ENCODE measurements at regions not wholly inside any gene's neighbourhood (a gene's known extent, or its start where the extent isn't known, plus 50 kb on each side); places are given as distances from the start of the nearest gene placed in this dataset.

DNA sequence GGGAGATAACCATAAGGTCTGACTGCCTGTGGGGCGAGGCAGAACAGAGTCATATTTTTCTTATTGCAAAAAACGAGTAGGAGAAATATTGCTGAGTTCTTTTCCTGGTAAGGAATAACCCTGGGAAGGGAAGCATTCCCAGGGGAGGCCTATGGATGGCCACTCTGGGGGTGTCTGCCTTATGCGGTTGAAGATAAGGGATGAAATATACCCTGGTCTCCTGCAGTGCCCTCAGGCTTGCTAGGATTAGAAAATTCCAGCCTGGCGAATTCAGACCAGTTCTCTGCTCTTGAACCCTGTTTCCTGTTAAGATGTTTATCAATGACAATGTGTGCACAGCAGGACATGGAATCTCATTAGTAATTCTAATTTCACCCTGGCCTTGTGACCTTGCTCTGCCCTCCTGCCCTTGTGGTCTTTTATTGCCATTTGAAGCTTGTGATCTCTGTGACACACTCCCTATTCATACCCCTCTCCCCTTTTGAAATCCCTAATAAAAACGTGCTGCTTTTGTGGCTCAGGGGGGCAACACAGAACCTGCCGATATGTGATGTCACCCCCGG, 491.1 kb upstream of the EYS start:
- Histone ChIP-seq H4K91ac (ENCODE audit: low read depth, low read length, poor library complexity) (no peak overlapping the region), H2BK120ac (ENCODE audit: low read depth, low read length) (no peak overlapping the region), H2BK5ac (ENCODE audit: low read length) (no peak overlapping the region), H3K23ac (ENCODE audit: low read depth, low read length, poor library complexity) (no peak overlapping the region), H3K14ac (ENCODE audit: low read length) (no peak overlapping the region), H3K27ac (replicated peaks; ENCODE audit: low read length) (no peak overlapping the region), H4K8ac (ENCODE audit: low read depth, low read length) (no peak overlapping the region), H3K4me2 (ENCODE audit: insufficient read depth, low read length, poor library complexity, severe bottlenecking) (no peak overlapping the region), H2AFZ (ENCODE audit: low read length) (no peak overlapping the region), H2AK5ac (ENCODE audit: low read depth, low read length) (no peak overlapping the region), H3K4ac (ENCODE audit: low read length) (no peak overlapping the region), H3K4me3 (ENCODE audit: low read length in 2 of 2) (no peak overlapping the region), H3K4me1 (ENCODE audit: control insufficient read depth in 2 of 2, insufficient read depth in 1 of 2, low read depth in 1 of 2, low read length in 2 of 2) (peaks cover 0 to 13% of the 10 kb centered on the region in 2 donors), H2BK15ac (ENCODE audit: low read length) (no peak overlapping the region), H3K9ac (ENCODE audit: low read depth, low read length, poor library complexity) (no peak overlapping the region), H3K79me1 (ENCODE audit: low read depth, low read length) (no peaks in the 10 kb centered on the region), H3K9me3 (replicated peaks in 1 of 2; ENCODE audit: control insufficient read depth in 2 of 2, insufficient read depth in 1 of 2, low read depth in 1 of 2, low read length in 2 of 2) (peaks cover 0 to 20% of the 10 kb centered on the region in 2 donors), H2BK12ac (ENCODE audit: low read length) (no peak overlapping the region), H3K18ac (ENCODE audit: low read length) (no peak overlapping the region), H3K36me3 (replicated peaks in 1 of 2; ENCODE audit: control insufficient read depth in 2 of 2, insufficient read depth in 2 of 2, low read length in 2 of 2) (no peaks in the 10 kb centered on the region), H3K27me3 (ENCODE audit: control insufficient read depth in 3 of 3, insufficient read depth in 3 of 3, low read depth in 1 of 3, low read length in 3 of 3) (no peaks in the 10 kb centered on the region)
- DNase-seq (ENCODE audit: low spot score) = no peak
- WGBS, 2 donors (ENCODE audit: extremely low coverage in 2 of 2, insufficient read length in 2 of 2, insufficient replicate concordance in 1 of 2) = no CpG with 5 or more reads among the region's 7 CpGs

GRCh38 chr6:66190858-66191257, 483.8 kb upstream of the EYS start:
- Histone ChIP-seq H3K36me3 (replicated peaks in 1 of 2; ENCODE audit: control insufficient read depth in 2 of 2, insufficient read depth in 2 of 2, low read length in 2 of 2) (no peaks in the 10 kb centered on the region), H3K4me1 (ENCODE audit: control insufficient read depth in 2 of 2, insufficient read depth in 1 of 2, low read depth in 1 of 2, low read length in 2 of 2) (peaks cover 3 to 6% of the 10 kb centered on the region in 2 donors), H3K4ac (ENCODE audit: low read length) (no peak overlapping the region), H3K9me3 (replicated peaks in 1 of 2; ENCODE audit: control insufficient read depth in 2 of 2, insufficient read depth in 1 of 2, low read depth in 1 of 2, low read length in 2 of 2) (peaks cover 1 to 24% of the 10 kb centered on the region in 2 donors), H2BK12ac (ENCODE audit: low read length) (no peak overlapping the region), H4K91ac (ENCODE audit: low read depth, low read length, poor library complexity) (no peak overlapping the region), H3K9ac (ENCODE audit: low read depth, low read length, poor library complexity) (no peak overlapping the region), H3K4me3 (ENCODE audit: low read length in 2 of 2) (no peak overlapping the region), H3K14ac (ENCODE audit: low read length) (no peak overlapping the region), H2AFZ (ENCODE audit: low read length) (no peak overlapping the region), H3K18ac (ENCODE audit: low read length) (no peak overlapping the region), H2AK5ac (ENCODE audit: low read depth, low read length) (no peak overlapping the region), H3K79me1 (ENCODE audit: low read depth, low read length) (no peaks in the 10 kb centered on the region), H4K8ac (ENCODE audit: low read depth, low read length) (no peak overlapping the region), H2BK5ac (ENCODE audit: low read length) (no peak overlapping the region), H2BK15ac (ENCODE audit: low read length) (no peak overlapping the region), H3K23ac (ENCODE audit: low read depth, low read length, poor library complexity) (no peak overlapping the region), H3K27ac (replicated peaks; ENCODE audit: low read length) (no peak overlapping the region), H3K27me3 (ENCODE audit: control insufficient read depth in 3 of 3, insufficient read depth in 3 of 3, low read depth in 1 of 3, low read length in 3 of 3) (no peaks in the 10 kb centered on the region), H3K4me2 (ENCODE audit: insufficient read depth, low read length, poor library complexity, severe bottlenecking) (no peak overlapping the region), H2BK120ac (ENCODE audit: low read depth, low read length) (no peak overlapping the region)
- DNase-seq (ENCODE audit: low spot score) = no peak
- WGBS, 2 donors (ENCODE audit: extremely low coverage in 2 of 2, insufficient read length in 2 of 2, insufficient replicate concordance in 1 of 2) = no CpG with 5 or more reads among the region's 5 CpGs

DNA sequence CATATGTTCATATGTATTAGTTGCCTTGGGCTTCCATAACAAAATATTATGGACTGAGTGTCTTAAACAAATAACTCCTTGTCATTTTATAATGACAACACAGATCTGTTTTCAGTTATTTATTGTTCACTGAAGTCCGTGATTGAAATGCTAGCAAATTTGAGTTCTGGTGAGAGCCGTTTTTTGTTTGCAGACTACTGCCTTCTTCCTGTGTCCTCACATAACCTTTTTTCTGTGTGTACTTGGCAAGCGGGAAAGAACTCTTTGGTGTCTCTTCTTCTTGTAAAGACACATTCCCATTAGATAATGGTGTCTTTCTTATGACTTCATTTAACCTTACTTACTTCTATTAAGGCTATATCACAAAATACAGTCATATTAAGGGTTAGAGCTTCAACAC, 482.9 kb upstream of the EYS start:
- Histone ChIP-seq H2BK120ac (ENCODE audit: low read depth, low read length) (no peak overlapping the region), H3K27ac (replicated peaks; ENCODE audit: low read length) (no peak overlapping the region), H3K4me1 (ENCODE audit: control insufficient read depth in 2 of 2, insufficient read depth in 1 of 2, low read depth in 1 of 2, low read length in 2 of 2) (peaks cover 3 to 6% of the 10 kb centered on the region in 2 donors), H2AK5ac (ENCODE audit: low read depth, low read length) (no peak overlapping the region), H3K79me1 (ENCODE audit: low read depth, low read length) (no peaks in the 10 kb centered on the region), H3K14ac (ENCODE audit: low read length) (no peak overlapping the region), H2BK15ac (ENCODE audit: low read length) (no peak overlapping the region), H3K9me3 (replicated peaks in 1 of 2; ENCODE audit: control insufficient read depth in 2 of 2, insufficient read depth in 1 of 2, low read depth in 1 of 2, low read length in 2 of 2) (peaks cover 1 to 21% of the 10 kb centered on the region in 2 donors), H4K91ac (ENCODE audit: low read depth, low read length, poor library complexity) (no peak overlapping the region), H3K4me2 (ENCODE audit: insufficient read depth, low read length, poor library complexity, severe bottlenecking) (no peak overlapping the region), H3K27me3 (ENCODE audit: control insufficient read depth in 3 of 3, insufficient read depth in 3 of 3, low read depth in 1 of 3, low read length in 3 of 3) (no peaks in the 10 kb centered on the region), H3K4ac (ENCODE audit: low read length) (no peak overlapping the region), H3K36me3 (replicated peaks in 1 of 2; ENCODE audit: control insufficient read depth in 2 of 2, insufficient read depth in 2 of 2, low read length in 2 of 2) (no peaks in the 10 kb centered on the region), H3K23ac (ENCODE audit: low read depth, low read length, poor library complexity) (no peak overlapping the region), H4K8ac (ENCODE audit: low read depth, low read length) (no peak overlapping the region), H2AFZ (ENCODE audit: low read length) (no peak overlapping the region), H2BK5ac (ENCODE audit: low read length) (no peak overlapping the region), H3K18ac (ENCODE audit: low read length) (no peak overlapping the region), H3K9ac (ENCODE audit: low read depth, low read length, poor library complexity) (no peak overlapping the region), H3K4me3 (ENCODE audit: low read length in 2 of 2) (no peak overlapping the region), H2BK12ac (ENCODE audit: low read length) (no peak overlapping the region)
- DNase-seq (ENCODE audit: low spot score) = no peak
- no CpG with 5 or more reads among the region's 3 CpGs for WGBS, 2 donors (ENCODE audit: extremely low coverage in 2 of 2, insufficient read length in 2 of 2, insufficient replicate concordance in 1 of 2)

GRCh38 chr6:66186756-66187155, 479.7 kb upstream of the EYS start:
- WGBS, 2 donors (ENCODE audit: extremely low coverage in 2 of 2, insufficient read length in 2 of 2, insufficient replicate concordance in 1 of 2) = no CpG with 5 or more reads among the region's 2 CpGs
- no peak overlapping the region for H3K23ac ChIP-seq (ENCODE audit: low read depth, low read length, poor library complexity)
- H2AK5ac ChIP-seq (ENCODE audit: low read depth, low read length) = no peak overlapping the region

More at GRCh38 chr6:66186756-66187155, 479.7 kb upstream of the EYS start:
- no peak overlapping the region for H2BK5ac ChIP-seq (ENCODE audit: low read length)
- no peak overlapping the region for H4K8ac ChIP-seq (ENCODE audit: low read depth, low read length)
- H3K9me3 ChIP-seq (replicated peaks in 1 of 2; ENCODE audit: control insufficient read depth in 2 of 2, insufficient read depth in 1 of 2, low read depth in 1 of 2, low read length in 2 of 2) = peaks cover 1 to 21% of the 10 kb centered on the region in 2 donors
- H4K91ac ChIP-seq (ENCODE audit: low read depth, low read length, poor library complexity) = no peak overlapping the region
- H2BK15ac ChIP-seq (ENCODE audit: low read length) = no peak overlapping the region
- no peak overlapping the region for H3K9ac ChIP-seq (ENCODE audit: low read depth, low read length, poor library complexity)
- no peak for DNase-seq (ENCODE audit: low spot score)
- H3K36me3 ChIP-seq (replicated peaks in 1 of 2; ENCODE audit: control insufficient read depth in 2 of 2, insufficient read depth in 2 of 2, low read length in 2 of 2) = no peaks in the 10 kb centered on the region
- H3K4me2 ChIP-seq (ENCODE audit: insufficient read depth, low read length, poor library complexity, severe bottlenecking) = no peak overlapping the region
- H3K27me3 ChIP-seq (ENCODE audit: control insufficient read depth in 3 of 3, insufficient read depth in 3 of 3, low read depth in 1 of 3, low read length in 3 of 3) = no peaks in the 10 kb centered on the region
- H3K14ac ChIP-seq (ENCODE audit: low read length) = no peak overlapping the region
- no peaks in the 10 kb centered on the region for H3K79me1 ChIP-seq (ENCODE audit: low read depth, low read length)
- no peak overlapping the region for H3K4ac ChIP-seq (ENCODE audit: low read length)
- no peak overlapping the region for H2AFZ ChIP-seq (ENCODE audit: low read length)
- H3K18ac ChIP-seq (ENCODE audit: low read length) = no peak overlapping the region
- no peak overlapping the region for H2BK120ac ChIP-seq (ENCODE audit: low read depth, low read length)
- H3K27ac ChIP-seq (replicated peaks; ENCODE audit: low read length) = no peak overlapping the region
- H2BK12ac ChIP-seq (ENCODE audit: low read length) = no peak overlapping the region
- H3K4me3 ChIP-seq (ENCODE audit: low read length in 2 of 2) = no peak overlapping the region
- H3K4me1 ChIP-seq (ENCODE audit: control insufficient read depth in 2 of 2, insufficient read depth in 1 of 2, low read depth in 1 of 2, low read length in 2 of 2) = peaks cover 3 to 12% of the 10 kb centered on the region in 2 donors

Measured in neuronal stem cell (in vitro differentiated cells).